SH-SY5Y (cell line): ENCODE measurements at regions not wholly inside any gene's neighbourhood (a gene's known extent, or its start where the extent isn't known, plus 50 kb on each side); places are given as distances from the start of the nearest gene placed in this dataset.

ENCODE experiments used
- GATA2 ChIP-seq: IDR thresholded peaks from 2 replicates; pipeline ENCODE4 v1.6.1; 2011; ENCODE audit warnings: mild to moderate bottlenecking, low read depth, low read length
- GATA3 ChIP-seq: IDR thresholded peaks from 2 replicates; pipeline ENCODE4 v1.6.1; 2011; ENCODE audit warnings: low read depth, mild to moderate bottlenecking, low read length, moderate library complexity

DNA sequence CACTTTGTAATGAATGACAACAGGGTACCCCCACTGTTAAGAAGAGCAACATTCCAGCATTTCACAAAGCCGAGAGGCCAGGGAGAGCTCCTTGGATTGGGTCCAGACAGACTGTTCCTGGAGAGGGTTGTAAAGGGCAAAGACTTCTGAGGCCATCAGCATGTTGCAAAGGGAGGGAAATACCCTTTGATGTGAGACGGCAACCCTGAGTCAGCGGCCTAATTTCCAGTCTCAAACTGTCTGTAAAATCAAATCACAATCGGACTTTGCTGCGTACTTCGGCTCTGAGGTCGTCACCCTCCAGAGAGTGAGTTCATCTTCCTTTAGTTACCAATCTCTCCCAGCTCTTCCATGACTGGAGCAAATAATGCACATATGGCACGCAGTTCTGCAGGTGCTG is 101.0 kb upstream of the DTNBP1 start:
- no peak for TF ChIP-seq GATA2
- TF ChIP-seq GATA3, result no peak
